B cell (primary cell): ENCODE measurements at regions not wholly inside any gene's neighbourhood (a gene's known extent, or its start where the extent isn't known, plus 50 kb on each side); places are given as distances from the start of the nearest gene placed in this dataset.

Experiments
- CTCF ChIP-seq: fragments of 200-600 bp; IDR thresholded peaks from one replicate; pipeline ENCODE4 v1.8.0; 2022; ENCODE audit warnings: antibody characterized with exemption, mild to moderate bottlenecking
- EZH2 ChIP-seq: IDR thresholded peaks from 2 replicates; pipeline ENCODE4 v1.6.1; 2012; ENCODE audit warnings: borderline replicate concordance, low read depth, mild to moderate bottlenecking, moderate library complexity, low read length; ENCODE audit not compliant: insufficient read depth, poor library complexity, severe bottlenecking

DNA sequence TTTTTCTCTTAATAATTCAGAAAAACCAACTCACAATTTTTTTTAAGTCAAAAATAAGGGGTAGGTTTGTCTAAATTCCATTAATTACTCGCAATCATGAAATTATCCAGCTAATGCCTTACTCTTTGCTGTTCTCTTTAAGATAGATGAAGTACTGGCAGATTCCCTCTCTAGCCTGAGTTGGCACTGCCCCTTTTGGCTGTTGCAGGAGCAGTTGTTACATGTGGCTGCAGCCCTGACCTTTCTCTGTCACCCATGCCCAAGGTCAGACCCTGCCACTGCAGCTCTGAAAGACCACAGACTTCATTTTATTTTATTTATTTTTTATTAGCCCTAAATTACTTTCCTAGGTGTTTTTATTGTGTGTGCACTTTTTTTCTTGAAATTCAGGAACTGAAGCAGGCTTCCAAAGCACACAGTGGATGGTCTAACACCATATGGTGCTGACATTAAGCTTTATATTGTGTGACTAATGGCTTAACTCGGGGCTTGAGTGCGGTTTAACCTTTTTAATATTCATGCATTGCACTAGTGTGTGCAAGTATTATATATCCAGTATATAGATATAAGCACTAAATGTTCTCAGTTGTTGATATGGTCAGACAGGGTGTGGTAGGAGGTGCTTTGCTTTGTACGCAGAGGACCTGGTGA, 313.0 kb downstream of the CDH2 start:
- TF ChIP-seq CTCF = no peak
- no peak for TF ChIP-seq EZH2
